ENCODE measurements at regions not wholly inside any gene's neighbourhood (a gene's known extent, or its start where the extent isn't known, plus 50 kb on each side); places are given as distances from the start of the nearest gene placed in this dataset.

GRCh38 chr5:146944019-146944418 lies 65.5 kb upstream of the PPP2R2B start:
- dilution Hi-C loops (cut with MboI; ENCODE audit: extremely low pct_ligation_motif_present, low sequenced_read_pairs) (no loop called here), intact Hi-C loops (cut with micrococcal nuclease) (no loop called here)
- Histone ChIP-seq H3K27ac (ENCODE audit: insufficient read depth, low read depth, low read length) (no peak overlapping the region), H3K9ac (replicated peaks; ENCODE audit: extremely low read depth, insufficient read depth, low read length) (no peak overlapping the region), H3K4me3 (replicated peaks in 1 of 3; ENCODE audit: insufficient read depth in 1 of 3, low read depth in 1 of 3, low read length in 3 of 3) (no peak overlapping the region), H3K9me1 (replicated peaks; ENCODE audit: control insufficient read depth, extremely low read depth, insufficient read depth, low read length) (no peaks in the 10 kb centered on the region), H3K36me3 (ENCODE audit: control insufficient read depth in 2 of 2, extremely low read depth in 1 of 2, insufficient read depth in 2 of 2, low read length in 2 of 2) (no peaks in the 10 kb centered on the region), H3K79me2 (ENCODE audit: control insufficient read depth, insufficient read depth, low read length) (no peaks in the 10 kb centered on the region), H3K4me2 (ENCODE audit: insufficient read depth, low read length) (no peak overlapping the region), H3K4me1 (ENCODE audit: control insufficient read depth, extremely low read depth, insufficient read depth, low read length) (no peaks in the 10 kb centered on the region), H2AFZ (ENCODE audit: low read depth, low read length) (no peak overlapping the region), H3K27me3 (ENCODE audit: control insufficient read depth in 2 of 2, insufficient read depth in 2 of 2, low read length in 2 of 2) (no peaks in the 10 kb centered on the region), H3K9me3 (replicated peaks; ENCODE audit: control insufficient read depth, insufficient read depth, low read length) (no peaks in the 10 kb centered on the region), H4K20me1 (replicated peaks; ENCODE audit: control insufficient read depth, extremely low read depth, insufficient read depth, low read length) (no peaks in the 10 kb centered on the region)
- FAIRE-seq (no peak), DNase-seq (ENCODE audit: low read depth, low spot score) (no peak)
- no TSS peak for BruUV-seq (replicated peaks)
- TF ChIP-seq POLR2AphosphoS5 (IDR thresholded peaks at IDR 0.05; ENCODE audit: insufficient read depth, low read depth, low read length) (no peak), GATA2 (IDR thresholded peaks at IDR 0.05; ENCODE audit: insufficient read depth, insufficient read length, low read depth, low read length) (no peak), CTCF (IDR thresholded peaks at IDR 0.05; ENCODE audit: extremely low read depth in 1 of 2, insufficient read depth in 1 of 2, low read depth in 1 of 2, low read length in 2 of 2) (no peak), EZH2 (IDR thresholded peaks at IDR 0.05; ENCODE audit: borderline replicate concordance, low read depth, low read length, severe bottlenecking) (no peak), POLR2A (IDR thresholded peaks at IDR 0.05; ENCODE audit: low read depth, low read length) (no peak), JUN (IDR thresholded peaks at IDR 0.05; ENCODE audit: borderline replicate concordance, insufficient read depth, insufficient read length, low read depth) (no peak), MAX (IDR thresholded peaks at IDR 0.05; ENCODE audit: insufficient read depth, insufficient read length) (no peak), MYC (IDR thresholded peaks at IDR 0.05; ENCODE audit: low read depth, low read length) (no peak), FOS (IDR thresholded peaks at IDR 0.05; ENCODE audit: borderline replicate concordance, insufficient read depth, low read length) (no peak)
- ChIA-PET POLR2A (no interaction called here), CTCF (no interaction called here)

All from endothelial cell of umbilical vein (primary cell).